GM20431 (cell line): ENCODE measurements at regions not wholly inside any gene's neighbourhood (a gene's known extent, or its start where the extent isn't known, plus 50 kb on each side); places are given as distances from the start of the nearest gene placed in this dataset.
"Not testable (repeated sequence)": the region's sequence is repeated elsewhere in the genome, so short reads cannot be mapped to it uniquely, and the experiment has no call there.

Experiments used
- in situ Hi-C: fragments of 300-500 bp; cut with MseI, MboI; formaldehyde crosslinking; loops from one replicate; pipeline ENCODE4 v1.15.0; 2020; ENCODE audit warnings: low sequenced_read_pairs; ENCODE audit not compliant: unreplicated experiment

- in situ Hi-C loops, result loop anchor here (25.0 kb wide), 1 partner anchor 385 kb away; the partner anchor contains the start of gene DACT1
Measured at GRCh38 chr14:59022144-59022543, 166.3 kb upstream of the DAAM1 start.

DNA sequence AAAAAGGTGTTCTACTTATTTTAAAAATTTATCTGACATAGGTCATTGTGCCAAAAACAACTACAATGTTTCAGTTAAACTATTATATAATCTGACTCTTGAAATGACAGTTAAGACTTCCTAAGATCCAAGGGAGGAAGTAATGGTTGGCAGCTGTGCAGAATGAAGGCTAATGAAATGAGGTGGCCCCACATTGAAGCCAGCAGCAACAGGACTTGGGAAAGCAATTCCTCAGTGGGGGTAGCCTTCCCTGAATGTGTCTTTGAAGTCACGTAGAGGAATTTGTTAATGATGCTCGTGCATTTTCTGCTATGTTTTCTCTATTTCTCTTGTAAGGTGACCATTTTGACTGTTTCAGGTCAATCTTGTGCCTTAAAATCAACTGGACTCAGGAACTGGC, 162.4 kb upstream of the DAAM1 start:
- in situ Hi-C loops, result no loop called here

- in situ Hi-C loops, result not testable (repeated sequence)
Measured at GRCh38 chr14:59026640-59027039, 161.8 kb upstream of the DAAM1 start.

- in situ Hi-C loops, result no loop called here
Measured at GRCh38 chr14:59028476-59029202, 159.8 kb upstream of the DAAM1 start.

DNA sequence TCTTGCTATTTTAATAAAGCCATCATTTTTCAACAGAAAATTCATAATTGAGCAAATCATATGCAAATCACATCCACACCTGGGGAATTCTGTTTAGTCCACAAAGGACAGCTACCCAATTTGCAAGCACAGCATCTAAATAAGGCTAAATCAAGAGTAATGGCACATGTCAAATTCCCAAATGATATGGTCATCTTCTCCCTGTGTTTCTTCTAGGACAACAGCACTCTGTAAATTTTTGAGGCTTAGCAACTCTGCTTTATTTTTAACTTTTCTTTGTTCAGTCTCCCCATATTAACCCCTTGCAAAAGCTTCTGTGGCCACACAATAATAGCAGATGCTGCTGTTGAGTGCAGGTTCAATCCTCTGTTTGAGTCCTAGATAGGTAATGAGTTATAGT, 155.6 kb upstream of the DAAM1 start:
- in situ Hi-C loops, result no loop called here

DNA sequence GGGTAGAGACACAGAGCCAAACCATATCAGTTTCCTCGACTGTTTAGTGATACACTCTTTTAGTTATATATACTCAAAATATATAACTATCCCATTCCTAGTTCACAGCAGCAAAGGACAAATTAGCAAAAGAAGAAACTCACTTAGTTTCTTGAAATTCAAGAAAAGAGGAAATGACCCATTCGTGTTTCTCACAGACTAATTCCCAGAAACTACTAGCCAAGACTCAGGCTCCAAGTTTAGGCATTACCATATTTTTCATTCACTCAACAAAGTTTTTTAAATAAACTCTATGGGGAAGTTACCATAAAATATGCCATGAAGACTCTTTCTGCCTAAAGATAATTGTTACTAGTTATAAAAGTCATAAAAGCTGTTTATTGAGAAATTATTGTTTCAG, 152.3 kb upstream of the DAAM1 start:
- in situ Hi-C loops, result no loop called here

GRCh38 chr14:59037086-59037485, 151.4 kb upstream of the DAAM1 start:
- in situ Hi-C loops, result no loop called here

- in situ Hi-C loops, result no loop called here
Measured at GRCh38 chr14:59037620-59038019, 150.8 kb upstream of the DAAM1 start.

- in situ Hi-C loops, result no loop called here
Measured at GRCh38 chr14:59038746-59039145, 149.7 kb upstream of the DAAM1 start.

GRCh38 chr14:59041308-59041707, 147.2 kb upstream of the DAAM1 start:
- in situ Hi-C loops, result no loop called here

GRCh38 chr14:59044707-59045106, 143.8 kb upstream of the DAAM1 start:
- in situ Hi-C loops, result no loop called here

DNA sequence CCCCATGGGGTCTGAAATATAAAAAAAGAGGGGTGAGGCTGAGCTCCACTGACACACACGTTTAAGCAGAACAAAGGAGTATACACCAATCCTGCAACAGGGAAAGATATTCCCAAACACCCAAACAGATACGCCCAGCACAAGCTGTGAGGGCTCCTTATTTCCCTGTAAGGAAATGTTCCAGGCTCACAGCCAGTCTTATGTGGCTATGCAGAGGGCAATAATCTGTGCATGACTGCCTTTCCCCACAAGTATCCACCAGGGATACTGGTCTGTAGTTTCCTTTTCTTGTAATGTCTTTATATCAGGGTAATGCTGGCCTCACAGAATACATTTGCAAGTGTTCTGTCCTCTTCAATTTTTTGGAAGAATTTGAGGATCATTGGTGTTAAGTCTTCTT, 141.7 kb upstream of the DAAM1 start:
- in situ Hi-C loops, result no loop called here

DNA sequence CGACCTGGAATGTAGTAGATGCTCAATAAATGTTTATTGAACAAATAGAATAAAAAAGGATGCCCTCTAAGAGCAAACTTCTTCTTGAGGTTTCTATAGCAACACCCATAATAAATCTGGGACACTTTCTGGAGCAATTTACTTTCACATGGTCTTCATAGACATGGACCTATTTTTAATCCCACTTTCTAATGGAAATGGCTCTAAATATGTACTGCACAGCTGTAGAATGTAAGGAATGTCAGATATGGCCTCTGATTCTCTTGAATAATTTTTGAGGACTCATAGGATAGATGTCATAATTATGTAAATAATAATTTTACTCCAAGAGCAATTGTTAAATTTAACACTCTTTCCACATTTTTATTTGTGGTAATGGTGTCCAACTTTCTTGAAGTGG, 133.5 kb upstream of the DAAM1 start:
- in situ Hi-C loops, result no loop called here

GRCh38 chr14:59055439-59056045, 132.9 kb upstream of the DAAM1 start:
- in situ Hi-C loops, result no loop called here

GRCh38 chr14:59057551-59057950, 130.9 kb upstream of the DAAM1 start:
- in situ Hi-C loops, result no loop called here

- in situ Hi-C loops, result not testable (repeated sequence)
Measured at GRCh38 chr14:59058776-59059175, 129.7 kb upstream of the DAAM1 start.

GRCh38 chr14:59060841-59061240, 127.6 kb upstream of the DAAM1 start:
- in situ Hi-C loops, result no loop called here

GRCh38 chr14:59061292-59061691, 127.2 kb upstream of the DAAM1 start:
- in situ Hi-C loops, result no loop called here

- in situ Hi-C loops, result no loop called here
Measured at GRCh38 chr14:59063259-59063658, 125.2 kb upstream of the DAAM1 start.

DNA sequence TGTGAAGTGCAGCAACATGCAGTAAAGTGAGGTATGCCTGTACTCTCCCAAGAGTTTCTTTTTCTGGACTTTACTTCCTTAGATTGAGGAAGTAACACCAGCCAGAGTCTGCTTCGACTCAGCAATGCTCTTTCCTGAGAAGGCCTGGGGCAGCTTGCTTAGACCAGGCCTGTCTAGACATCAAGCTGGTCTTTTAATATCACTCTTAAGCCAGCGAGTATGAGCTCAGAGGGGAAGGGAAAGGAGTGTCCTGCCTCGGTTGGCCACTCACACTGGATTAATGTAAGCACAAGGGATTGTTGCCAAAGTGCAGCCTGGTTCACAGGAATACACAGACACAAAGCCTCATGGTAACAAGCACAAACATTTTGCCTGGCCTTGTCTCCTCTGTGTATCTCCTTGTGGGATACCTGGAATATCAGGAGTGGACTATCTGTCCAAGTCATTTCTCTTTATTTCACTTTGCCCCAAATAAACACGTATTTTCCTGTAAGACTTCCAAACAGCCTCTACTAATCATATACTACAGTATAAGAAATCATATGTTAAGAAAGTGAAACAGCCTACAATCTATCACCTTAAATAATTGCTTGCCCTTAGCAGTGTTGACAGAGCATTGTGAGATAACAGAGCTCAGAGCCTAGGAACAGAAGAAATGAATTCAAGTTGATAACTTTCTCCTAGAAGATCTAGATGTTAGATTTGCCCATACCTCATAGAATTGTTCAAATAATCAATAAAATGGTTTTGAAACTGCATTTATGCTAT, 121.2 kb upstream of the DAAM1 start:
- in situ Hi-C loops, result no loop called here

DNA sequence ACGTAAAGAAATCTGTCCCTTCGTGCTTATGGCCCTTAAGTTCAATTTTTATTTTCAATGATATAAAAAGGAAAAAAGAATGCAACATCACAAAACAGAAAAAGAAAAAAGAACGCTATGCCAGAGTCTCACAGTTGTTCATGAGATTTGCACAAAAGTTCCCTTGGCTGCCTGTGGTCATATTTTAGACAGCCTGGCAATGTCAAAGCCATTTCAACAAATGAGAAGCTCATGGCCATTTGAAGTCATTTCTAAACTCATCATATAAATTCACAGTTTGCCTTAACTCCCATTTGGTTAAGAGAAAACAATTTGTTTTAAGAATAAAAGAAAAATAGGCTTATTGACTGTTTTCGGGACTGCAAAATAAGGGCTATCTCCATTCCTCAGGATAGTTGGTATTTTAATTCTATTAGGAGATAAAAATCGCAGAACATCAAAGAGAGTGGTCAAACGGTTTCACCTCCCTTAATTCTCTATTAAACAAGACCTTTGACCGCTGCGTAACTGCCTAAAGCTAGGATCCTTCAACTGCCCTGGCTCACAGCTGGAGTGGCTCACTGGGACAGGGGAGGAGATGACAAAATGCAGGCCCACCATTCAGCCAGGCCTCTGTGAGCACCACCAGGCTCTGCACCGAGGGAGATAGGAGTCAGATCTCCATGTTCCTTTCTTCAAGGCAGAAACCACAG, 119.2 kb upstream of the DAAM1 start:
- in situ Hi-C loops, result no loop called here
